ENCODE measurements at regions not wholly inside any gene's neighbourhood (a gene's known extent, or its start where the extent isn't known, plus 50 kb on each side); places are given as distances from the start of the nearest gene placed in this dataset.
"Not testable (repeated sequence)": the region's sequence is repeated elsewhere in the genome, so short reads cannot be mapped to it uniquely, and the experiment has no call there.

DNA sequence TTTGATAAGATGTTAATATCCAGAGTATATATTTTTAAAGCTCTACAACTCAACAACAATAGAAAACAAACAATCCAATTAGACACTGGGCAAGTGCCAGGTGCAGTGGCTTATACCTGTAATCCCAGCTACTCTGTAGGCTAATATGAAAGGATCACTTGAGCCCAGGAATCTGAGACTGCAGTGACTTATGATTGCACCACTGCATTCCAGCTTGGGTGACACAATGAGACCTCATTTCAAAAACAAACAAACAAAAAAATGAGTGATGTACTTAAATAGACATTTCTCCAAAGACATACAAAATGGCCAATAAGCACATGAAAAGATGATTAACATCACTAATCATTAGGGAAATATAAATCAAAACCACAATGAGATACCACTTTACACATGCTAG is 356.8 kb upstream of the PCDH10 start:
- no peak overlapping the region for H3K27ac ChIP-seq
- H3K4me1 ChIP-seq, result no peaks in the 10 kb centered on the region
- H3K27me3 ChIP-seq, result no peaks in the 10 kb centered on the region
- no peak for DNase-seq (ENCODE audit: low spot score in 2 of 2)
- TF ChIP-seq CTCF (IDR thresholded peaks at IDR 0.05), result no peak
- no peak for TF ChIP-seq POLR2AphosphoS5 (IDR thresholded peaks at IDR 0.05)
- TF ChIP-seq POLR2A (IDR thresholded peaks at IDR 0.05), result no peak
- no peak for TF ChIP-seq EP300 (IDR thresholded peaks at IDR 0.05)
- H3K36me3 ChIP-seq, result no peaks in the 10 kb centered on the region
- no peaks in the 10 kb centered on the region for H3K9me3 ChIP-seq
- H3K4me3 ChIP-seq, result no peak overlapping the region

DNA sequence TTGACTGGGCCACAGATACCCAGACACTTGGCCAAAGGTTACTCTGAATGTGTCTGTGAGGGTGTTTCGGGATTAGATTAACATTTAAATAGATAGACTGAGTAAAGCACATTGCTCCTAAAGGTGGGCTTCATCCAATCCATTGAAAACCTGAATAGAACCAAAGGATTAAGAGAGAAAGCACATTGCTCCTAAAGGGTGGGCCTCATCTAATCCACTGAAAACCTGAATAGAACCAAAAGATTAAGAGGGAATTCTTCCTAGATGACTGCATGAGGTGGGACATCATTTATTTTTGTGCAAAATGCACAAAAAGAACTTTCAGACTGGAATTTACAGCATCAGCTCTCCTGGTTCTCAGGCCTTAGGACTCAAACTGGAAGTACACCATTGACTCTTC is 351.2 kb upstream of the PCDH10 start:
- no peaks in the 10 kb centered on the region for H3K36me3 ChIP-seq
- no peak overlapping the region for H3K27ac ChIP-seq
- H3K4me3 ChIP-seq, result no peak overlapping the region
- H3K27me3 ChIP-seq, result no peaks in the 10 kb centered on the region
- 91% methylated on average over 1 of the region's 1 CpG for WGBS
- TF ChIP-seq POLR2A (IDR thresholded peaks at IDR 0.05) (no peak), POLR2AphosphoS5 (IDR thresholded peaks at IDR 0.05) (no peak), EP300 (IDR thresholded peaks at IDR 0.05) (no peak), CTCF (IDR thresholded peaks at IDR 0.05) (no peak)
- no peaks in the 10 kb centered on the region for H3K4me1 ChIP-seq
- H3K9me3 ChIP-seq, result no peaks in the 10 kb centered on the region
- no peak for DNase-seq (ENCODE audit: low spot score in 2 of 2)

DNA sequence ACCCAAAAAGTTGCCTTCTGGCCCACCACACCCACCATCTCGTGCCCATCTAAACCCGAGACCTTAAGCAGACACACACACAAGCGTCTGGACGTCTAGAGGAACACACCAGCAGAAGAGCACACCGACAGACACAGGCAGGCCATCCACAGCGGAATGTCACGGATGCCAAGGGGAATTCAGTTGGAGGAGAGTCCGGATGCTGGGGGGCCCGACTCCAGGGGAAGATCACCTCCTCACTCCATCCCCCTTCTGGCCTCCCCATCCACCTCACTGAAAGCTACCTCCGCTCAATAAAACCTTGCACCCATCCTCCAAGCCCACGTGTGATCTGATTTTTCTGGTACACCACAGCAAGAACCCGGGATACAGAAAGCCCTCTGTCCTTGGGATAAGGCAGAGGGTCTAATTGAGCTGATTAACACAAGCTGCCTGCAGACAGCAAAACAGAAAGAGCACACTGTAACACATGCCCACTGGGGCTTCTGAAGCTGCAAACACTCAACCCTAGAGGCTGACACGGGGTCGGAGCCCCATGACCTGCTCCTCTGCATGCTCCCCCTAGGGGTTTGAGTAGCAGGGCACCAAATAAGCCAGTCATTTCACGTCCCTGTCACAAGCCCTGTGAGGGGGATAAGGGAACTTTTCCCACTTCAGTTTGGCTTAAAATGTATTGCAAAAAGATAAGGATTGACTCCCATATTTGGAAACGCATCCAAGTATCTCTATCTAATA is 339.6 kb upstream of the PCDH10 start:
- Histone ChIP-seq H3K36me3 (no peaks in the 10 kb centered on the region), H3K27ac (no peak overlapping the region), H3K9me3 (no peaks in the 10 kb centered on the region), H3K4me3 (no peak overlapping the region), H3K4me1 (no peaks in the 10 kb centered on the region), H3K27me3 (no peaks in the 10 kb centered on the region)
- no peak for DNase-seq (ENCODE audit: low spot score in 2 of 2)
- WGBS, result 78% methylated on average over 15 of the region's 16 CpGs
- TF ChIP-seq EP300 (IDR thresholded peaks at IDR 0.05), result no peak

GRCh38 chr4:132813061-132813460 is 336.0 kb upstream of the PCDH10 start:
- not testable (repeated sequence) for H3K4me3 ChIP-seq; H3K4me1 ChIP-seq; H3K36me3 ChIP-seq; H3K27me3 ChIP-seq; H3K9me3 ChIP-seq; DNase-seq (ENCODE audit: low spot score in 2 of 2); H3K27ac ChIP-seq
- 76% methylated on average over 2 of the region's 2 CpGs for WGBS

DNA sequence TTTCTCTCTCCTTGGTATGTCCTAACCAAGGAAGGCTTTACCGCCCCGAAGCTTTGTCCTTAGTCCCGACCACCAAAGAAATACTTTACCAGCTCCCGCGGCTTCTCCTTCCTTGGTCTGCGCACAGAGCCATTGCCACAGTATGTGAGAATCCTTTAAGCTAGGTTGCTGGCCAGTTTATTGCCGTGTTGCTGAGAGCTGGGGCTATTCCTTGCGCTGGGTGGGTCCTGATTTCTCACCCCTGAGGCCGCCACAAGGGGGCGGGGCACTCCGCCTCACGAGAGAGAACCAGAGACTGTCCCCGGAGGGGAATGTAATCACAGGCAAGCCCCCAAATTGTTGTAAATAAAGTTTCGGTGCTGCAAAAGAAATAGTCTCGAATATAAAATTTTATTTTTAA is 331.0 kb upstream of the PCDH10 start:
- WGBS, result 83% methylated on average over 15 of the region's 15 CpGs
- H3K36me3 ChIP-seq, result no peaks in the 10 kb centered on the region
- DNase-seq (ENCODE audit: low spot score in 2 of 2), result no peak
- H3K27ac ChIP-seq, result no peak overlapping the region
- no peak for TF ChIP-seq POLR2AphosphoS5 (IDR thresholded peaks at IDR 0.05)
- TF ChIP-seq CTCF (IDR thresholded peaks at IDR 0.05), result no peak
- TF ChIP-seq POLR2A (IDR thresholded peaks at IDR 0.05), result no peak
- TF ChIP-seq EP300 (IDR thresholded peaks at IDR 0.05), result no peak
- H3K4me3 ChIP-seq, result no peak overlapping the region
- no peaks in the 10 kb centered on the region for H3K27me3 ChIP-seq
- peaks cover 7% of the 10 kb centered on the region for H3K9me3 ChIP-seq
- H3K4me1 ChIP-seq, result no peaks in the 10 kb centered on the region

DNA sequence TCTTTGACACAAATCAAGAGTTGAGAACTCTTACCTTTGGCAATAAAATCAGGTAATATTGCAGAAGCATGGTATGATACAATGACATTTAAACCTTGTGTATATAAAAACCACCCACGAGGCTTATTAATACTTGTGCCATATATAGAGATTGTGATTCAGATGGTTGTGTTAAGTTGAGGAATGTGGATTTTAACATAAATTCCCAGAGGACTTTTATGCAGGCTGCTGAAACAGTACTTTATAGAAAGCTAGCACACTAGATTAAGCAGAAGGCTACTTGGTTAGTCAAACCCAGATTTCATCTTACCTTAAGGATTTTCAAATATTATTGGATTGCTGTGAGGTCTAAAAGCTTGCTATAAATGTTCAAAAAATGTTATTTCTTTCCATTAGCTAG is 325.7 kb upstream of the PCDH10 start:
- Histone ChIP-seq H3K27ac (no peak overlapping the region), H3K27me3 (no peaks in the 10 kb centered on the region), H3K9me3 (peaks cover 7% of the 10 kb centered on the region), H3K4me1 (no peaks in the 10 kb centered on the region), H3K36me3 (no peaks in the 10 kb centered on the region), H3K4me3 (no peak overlapping the region)
- 55% methylated on average over 1 of the region's 1 CpG for WGBS
- no peak for DNase-seq (ENCODE audit: low spot score in 2 of 2)
- TF ChIP-seq POLR2AphosphoS5 (IDR thresholded peaks at IDR 0.05), result no peak
- no peak for TF ChIP-seq EP300 (IDR thresholded peaks at IDR 0.05)
- no peak for TF ChIP-seq POLR2A (IDR thresholded peaks at IDR 0.05)

- Histone ChIP-seq H3K4me3 (no peak overlapping the region), H3K4me1 (no peaks in the 10 kb centered on the region), H3K9me3 (peaks cover under 1% of the 10 kb centered on the region), H3K27ac (no peak overlapping the region), H3K36me3 (no peaks in the 10 kb centered on the region), H3K27me3 (no peaks in the 10 kb centered on the region)
- 79% methylated on average over 8 of the region's 8 CpGs for WGBS
- no peak for TF ChIP-seq EP300 (IDR thresholded peaks at IDR 0.05)
- TF ChIP-seq CTCF (IDR thresholded peaks at IDR 0.05), result no peak
- no peak for TF ChIP-seq POLR2AphosphoS5 (IDR thresholded peaks at IDR 0.05)
- TF ChIP-seq POLR2A (IDR thresholded peaks at IDR 0.05), result no peak
- DNase-seq (ENCODE audit: low spot score in 2 of 2), result no peak
These were observed 324.3 kb upstream of the PCDH10 start for GRCh38 chr4:132824761-132825160.
